ENCODE measurements at regions not wholly inside any gene's neighbourhood (a gene's known extent, or its start where the extent isn't known, plus 50 kb on each side); places are given as distances from the start of the nearest gene placed in this dataset.

GRCh38 chr7:33850768-33851167 is 54.6 kb upstream of the BMPER start:
- DNase-seq (ENCODE audit: low spot score) = no peak

DNA sequence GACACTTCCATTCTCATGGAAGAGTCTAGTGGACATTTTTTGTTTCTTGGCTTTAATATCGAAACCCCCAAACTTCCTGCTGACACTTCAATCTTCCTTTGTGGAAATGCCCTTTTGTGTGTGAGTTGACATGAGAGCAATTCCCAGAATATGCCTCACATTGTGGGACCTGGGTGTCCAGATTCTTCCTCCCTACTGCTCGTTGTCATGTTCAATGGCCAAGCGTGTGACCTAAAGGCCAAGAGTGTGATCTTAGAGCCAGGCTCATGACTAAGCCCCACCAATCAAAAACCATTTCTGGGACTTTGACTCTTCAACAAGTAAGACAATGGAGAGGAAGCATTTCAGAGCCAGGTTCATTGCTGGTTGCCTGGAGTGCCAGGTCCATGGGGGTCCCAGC is 52.5 kb upstream of the BMPER start:
- DNase-seq (ENCODE audit: low spot score) = no peak

- DNase-seq (ENCODE audit: low spot score) = no peak
Measured at GRCh38 chr7:33853361-33854062, 51.8 kb upstream of the BMPER start.

- DNase-seq (ENCODE audit: low spot score) = no peak
Measured at GRCh38 chr7:33854178-33854577, 51.2 kb upstream of the BMPER start.

DNA sequence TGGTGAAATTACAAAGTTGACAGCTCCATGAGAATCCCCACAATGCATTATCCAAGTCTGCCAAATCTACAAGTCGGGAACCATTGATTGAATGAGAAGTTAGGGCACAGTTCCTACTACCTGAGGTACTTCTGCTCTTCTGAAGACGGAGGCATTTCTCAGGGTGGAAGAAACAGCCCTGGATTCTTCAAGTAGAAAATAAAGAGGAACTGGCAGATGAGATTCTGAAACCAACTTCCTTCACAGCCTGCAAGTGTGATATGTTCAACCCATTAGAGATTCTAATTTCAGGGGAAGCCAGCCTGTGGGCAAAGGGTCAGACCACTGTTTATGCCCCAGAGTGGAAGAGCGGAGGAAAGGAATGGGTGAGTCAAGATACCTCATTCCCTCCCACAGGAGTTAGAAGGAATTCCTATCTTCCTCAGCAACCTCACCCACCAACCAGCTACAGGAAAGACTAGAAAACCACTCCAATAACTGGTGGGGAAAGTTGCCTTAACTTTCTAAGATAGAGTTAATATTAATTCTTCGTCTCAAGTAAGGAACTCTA is 50.5 kb upstream of the BMPER start:
- DNase-seq (ENCODE audit: low spot score) = no peak

Measured in HT-29 (cell line).